ENCODE measurements at regions not wholly inside any gene's neighbourhood (a gene's known extent, or its start where the extent isn't known, plus 50 kb on each side); places are given as distances from the start of the nearest gene placed in this dataset.

DNA sequence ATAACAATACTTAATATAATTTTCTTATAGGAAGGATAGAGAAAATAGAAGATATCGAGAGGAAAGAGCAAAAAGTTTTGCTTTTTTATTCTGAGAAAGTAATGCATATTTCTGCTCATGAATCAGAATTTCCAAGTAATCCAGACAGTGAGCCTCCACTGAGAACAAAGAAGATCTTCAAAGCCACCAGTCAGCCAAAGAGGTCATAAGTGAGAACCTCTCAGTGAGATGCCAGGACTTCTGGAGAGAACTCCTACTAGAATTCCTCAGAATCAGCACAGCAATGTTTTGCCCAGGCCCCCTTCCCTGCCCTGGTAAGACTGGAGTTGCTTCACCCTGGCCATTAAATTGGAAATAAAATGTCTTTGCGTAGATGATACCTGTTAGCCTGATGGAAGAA, 254.4 kb upstream of the FAT4 start:
- no peak overlapping the region for H3K4me3 ChIP-seq (ENCODE audit: low read depth, poor library complexity, severe bottlenecking)
- no peak for DNase-seq (ENCODE audit: low spot score in 2 of 2)
- intact Hi-C loops (cut with DNase I; ENCODE audit: low total_unique reads) = no loop called here
- TF ChIP-seq, protein P1, sequence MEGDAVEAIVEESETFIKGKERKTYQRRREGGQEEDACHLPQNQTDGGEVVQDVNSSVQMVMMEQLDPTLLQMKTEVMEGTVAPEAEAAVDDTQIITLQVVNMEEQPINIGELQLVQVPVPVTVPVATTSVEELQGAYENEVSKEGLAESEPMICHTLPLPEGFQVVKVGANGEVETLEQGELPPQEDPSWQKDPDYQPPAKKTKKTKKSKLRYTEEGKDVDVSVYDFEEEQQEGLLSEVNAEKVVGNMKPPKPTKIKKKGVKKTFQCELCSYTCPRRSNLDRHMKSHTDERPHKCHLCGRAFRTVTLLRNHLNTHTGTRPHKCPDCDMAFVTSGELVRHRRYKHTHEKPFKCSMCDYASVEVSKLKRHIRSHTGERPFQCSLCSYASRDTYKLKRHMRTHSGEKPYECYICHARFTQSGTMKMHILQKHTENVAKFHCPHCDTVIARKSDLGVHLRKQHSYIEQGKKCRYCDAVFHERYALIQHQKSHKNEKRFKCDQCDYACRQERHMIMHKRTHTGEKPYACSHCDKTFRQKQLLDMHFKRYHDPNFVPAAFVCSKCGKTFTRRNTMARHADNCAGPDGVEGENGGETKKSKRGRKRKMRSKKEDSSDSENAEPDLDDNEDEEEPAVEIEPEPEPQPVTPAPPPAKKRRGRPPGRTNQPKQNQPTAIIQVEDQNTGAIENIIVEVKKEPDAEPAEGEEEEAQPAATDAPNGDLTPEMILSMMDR (IDR thresholded peaks at IDR 0.05) = no peak
- no peak for TF ChIP-seq POLR2A (IDR thresholded peaks at IDR 0.05)
- 89 to 93% methylated on average over 2 of the region's 2 CpGs for WGBS, 2 donors

DNA sequence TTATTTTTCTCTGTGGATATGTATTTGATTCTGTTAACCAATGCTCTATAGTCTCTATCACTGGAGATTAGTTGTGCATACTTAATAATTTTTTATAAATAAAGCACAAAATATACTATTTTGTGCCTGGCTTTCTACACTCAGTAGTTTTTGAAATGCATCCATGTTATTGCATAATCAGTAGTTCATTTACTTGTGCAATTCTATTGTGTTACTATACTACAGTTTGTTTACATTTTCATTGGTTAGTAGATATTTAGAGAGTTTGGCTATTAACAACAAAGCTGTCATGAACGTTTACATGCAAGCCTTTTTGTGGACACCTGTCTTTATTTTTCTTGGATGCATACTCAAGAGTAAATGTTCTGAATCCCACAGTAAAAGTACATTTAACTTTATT, 265.0 kb upstream of the FAT4 start:
- TF ChIP-seq, protein P1 (IDR thresholded peaks at IDR 0.05) = no peak
- no peak for TF ChIP-seq POLR2A (IDR thresholded peaks at IDR 0.05)
- H3K4me3 ChIP-seq (ENCODE audit: low read depth, poor library complexity, severe bottlenecking) = no peak overlapping the region
- 48 to 55% methylated on average over 1 of the region's 1 CpG for WGBS, 2 donors
- intact Hi-C loops (cut with DNase I; ENCODE audit: low total_unique reads) = no loop called here
- DNase-seq (ENCODE audit: low spot score in 2 of 2) = no peak

DNA sequence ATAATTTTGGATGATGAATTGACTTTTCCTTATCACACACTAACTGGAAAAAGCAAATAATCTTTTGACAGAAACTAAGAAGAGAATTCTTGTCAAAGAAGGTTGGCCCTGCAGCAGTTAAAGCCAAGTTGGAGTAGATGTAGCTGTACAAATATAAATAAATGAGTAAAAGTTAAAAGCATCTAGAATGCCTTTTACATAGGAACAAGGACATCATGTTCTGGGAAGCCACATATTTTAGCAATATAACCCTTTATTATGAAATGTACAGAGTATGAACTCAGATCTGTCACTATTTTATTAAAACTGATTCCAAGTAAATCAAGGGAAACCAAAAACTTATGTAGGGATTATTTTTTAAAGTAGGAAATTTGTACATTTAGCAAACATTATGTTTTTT, 269.4 kb upstream of the FAT4 start:
- no peak overlapping the region for H3K4me3 ChIP-seq (ENCODE audit: low read depth, poor library complexity, severe bottlenecking)
- TF ChIP-seq, protein P1 (IDR thresholded peaks at IDR 0.05) = no peak
- TF ChIP-seq POLR2A (IDR thresholded peaks at IDR 0.05) = no peak
- no peak for DNase-seq (ENCODE audit: low spot score in 2 of 2)
- intact Hi-C loops (cut with DNase I; ENCODE audit: low total_unique reads) = no loop called here

DNA sequence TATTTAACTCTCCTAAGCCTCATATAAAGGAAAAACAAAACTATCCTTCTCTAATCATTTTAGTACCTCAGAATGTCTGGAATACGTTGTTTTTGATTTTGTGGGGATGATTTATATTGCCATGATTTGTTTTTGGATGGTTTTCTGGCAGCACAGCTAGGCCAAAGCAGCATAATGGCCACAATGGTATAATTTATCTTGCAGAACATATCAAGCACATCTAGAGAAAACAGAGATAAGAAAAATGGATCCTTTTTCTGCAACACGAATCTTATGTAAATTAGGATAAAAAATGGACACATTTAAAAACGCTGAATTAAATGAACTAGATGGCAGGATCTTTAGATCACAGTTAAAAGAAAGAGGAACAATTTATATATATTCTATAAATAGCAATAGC, 269.9 kb upstream of the FAT4 start:
- H3K4me3 ChIP-seq (ENCODE audit: low read depth, poor library complexity, severe bottlenecking) = no peak overlapping the region
- TF ChIP-seq, protein P1 (IDR thresholded peaks at IDR 0.05) = no peak
- TF ChIP-seq POLR2A (IDR thresholded peaks at IDR 0.05) = no peak
- intact Hi-C loops (cut with DNase I; ENCODE audit: low total_unique reads) = no loop called here
- 21 to 29% methylated on average over 3 of the region's 3 CpGs for WGBS, 2 donors
- DNase-seq (ENCODE audit: low spot score in 2 of 2) = no peak

DNA sequence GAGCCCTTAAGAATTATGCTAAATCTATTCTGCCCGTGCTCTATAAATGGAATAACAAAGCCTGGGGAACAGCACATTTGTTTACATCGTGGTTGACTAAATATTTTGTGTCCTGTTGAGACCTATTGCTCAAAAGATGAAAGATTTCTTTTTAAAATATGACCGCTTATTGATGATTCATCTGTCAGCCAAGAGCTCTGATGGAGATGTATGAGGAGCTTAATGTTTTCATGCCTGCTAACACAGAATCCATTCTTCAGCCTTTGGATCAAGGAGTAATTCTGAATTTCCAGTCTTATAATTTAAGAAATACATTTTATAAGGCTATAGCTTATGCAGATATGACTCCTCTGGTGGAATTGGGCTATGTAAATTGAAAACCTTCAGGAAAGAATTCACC, 271.3 kb upstream of the FAT4 start:
- intact Hi-C loops (cut with DNase I; ENCODE audit: low total_unique reads) = no loop called here
- H3K4me3 ChIP-seq (ENCODE audit: low read depth, poor library complexity, severe bottlenecking) = no peak overlapping the region
- DNase-seq (ENCODE audit: low spot score in 2 of 2) = no peak
- TF ChIP-seq, protein P1 (IDR thresholded peaks at IDR 0.05) = no peak
- no peak for TF ChIP-seq POLR2A (IDR thresholded peaks at IDR 0.05)
- WGBS, 2 donors = 68 to 81% methylated on average over 3 of the region's 3 CpGs

DNA sequence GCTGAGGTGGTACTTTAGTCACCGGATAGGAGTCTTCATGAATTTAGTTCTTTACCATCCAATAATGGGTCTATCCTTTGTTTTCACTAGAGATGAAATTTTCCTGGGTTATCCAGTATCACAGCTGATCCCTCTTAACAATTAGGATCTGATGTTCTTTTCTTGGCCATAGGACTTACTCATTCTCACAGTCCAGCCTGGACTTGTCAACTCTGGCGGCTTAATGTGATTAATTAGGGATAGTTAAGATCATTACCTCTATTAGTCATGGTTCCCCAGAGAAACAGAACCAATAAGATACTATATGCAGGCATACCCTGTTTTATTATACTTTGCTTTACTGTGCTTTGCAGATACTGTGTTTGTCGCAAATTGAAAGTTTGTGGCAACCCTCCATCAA, 272.7 kb upstream of the FAT4 start:
- WGBS, 2 donors = 57 to 62% methylated on average over 3 of the region's 3 CpGs
- H3K4me3 ChIP-seq (ENCODE audit: low read depth, poor library complexity, severe bottlenecking) = no peak overlapping the region
- no peak for DNase-seq (ENCODE audit: low spot score in 2 of 2)
- intact Hi-C loops (cut with DNase I; ENCODE audit: low total_unique reads) = no loop called here
- TF ChIP-seq, protein P1 (IDR thresholded peaks at IDR 0.05) = no peak
- no peak for TF ChIP-seq POLR2A (IDR thresholded peaks at IDR 0.05)

All from lower leg skin (tissue), 4 donors.